ENCODE measurements at regions not wholly inside any gene's neighbourhood (a gene's known extent, or its start where the extent isn't known, plus 50 kb on each side); places are given as distances from the start of the nearest gene placed in this dataset.

DNA sequence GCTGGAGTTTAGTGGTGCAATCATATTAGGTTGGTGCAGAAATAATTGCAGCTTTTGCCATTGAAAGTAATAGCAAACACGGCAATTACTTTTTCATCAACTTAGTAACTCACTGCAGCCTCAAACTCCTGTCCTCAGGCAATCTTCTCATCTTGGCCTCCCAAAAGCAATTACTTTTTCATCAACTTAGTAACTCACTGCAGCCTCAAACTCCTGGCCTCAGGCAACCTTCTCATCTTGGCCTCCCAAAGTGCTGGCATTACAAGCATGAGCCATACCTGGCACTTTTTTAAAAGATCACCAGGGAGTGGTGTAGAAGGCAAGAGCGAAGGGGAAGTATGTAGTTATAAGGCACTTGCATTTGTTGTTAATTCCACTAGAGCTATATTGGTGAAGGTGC lies 491.1 kb upstream of the ADGRL3 start:
- H3K9me3 ChIP-seq (replicated peaks; ENCODE audit: control insufficient read depth, insufficient read depth, low read length): no peaks in the 10 kb centered on the region
- FAIRE-seq (no peak), DNase-seq (ENCODE audit: low read depth, low spot score) (no peak), ATAC-seq (no peak)
- H3K36me3 ChIP-seq (ENCODE audit: control insufficient read depth in 2 of 2, insufficient read depth in 2 of 2, low read length in 1 of 2): no peaks in the 10 kb centered on the region
- H3K27ac ChIP-seq (ENCODE audit: control insufficient read depth, insufficient read depth): no peak overlapping the region
- no peaks in the 10 kb centered on the region for H4K20me1 ChIP-seq (ENCODE audit: control insufficient read depth, insufficient read depth)
- H2AFZ ChIP-seq (ENCODE audit: control insufficient read depth, low read depth, low read length): no peak overlapping the region
- H3K27me3 ChIP-seq (replicated peaks in 1 of 2; ENCODE audit: control insufficient read depth in 2 of 2, insufficient read depth in 2 of 2, low read length in 1 of 2): no peaks in the 10 kb centered on the region
- no TSS peak for BruUV-seq (replicated peaks)
- ChIA-PET CTCF (no interaction called here), SMC1A (ENCODE audit: uncharacterized antibody, unreplicated experiment) (no interaction called here), POLR2A (no interaction called here), RAD21 (ENCODE audit: unreplicated experiment) (no interaction called here)
- H3K79me2 ChIP-seq (ENCODE audit: control insufficient read depth, insufficient read depth, low read length): no peaks in the 10 kb centered on the region
- H3K9ac ChIP-seq (ENCODE audit: control insufficient read depth, insufficient read depth, low read length): no peak overlapping the region
- WGBS (ENCODE audit: insufficient coverage, insufficient replicate concordance, low lambda C conversion rate, missing lambda C conversion rate): 0% methylated on average over 2 of the region's 2 CpGs
- H3K4me2 ChIP-seq (ENCODE audit: control insufficient read depth, insufficient read depth): no peak overlapping the region
- TF ChIP-seq, protein P1, sequence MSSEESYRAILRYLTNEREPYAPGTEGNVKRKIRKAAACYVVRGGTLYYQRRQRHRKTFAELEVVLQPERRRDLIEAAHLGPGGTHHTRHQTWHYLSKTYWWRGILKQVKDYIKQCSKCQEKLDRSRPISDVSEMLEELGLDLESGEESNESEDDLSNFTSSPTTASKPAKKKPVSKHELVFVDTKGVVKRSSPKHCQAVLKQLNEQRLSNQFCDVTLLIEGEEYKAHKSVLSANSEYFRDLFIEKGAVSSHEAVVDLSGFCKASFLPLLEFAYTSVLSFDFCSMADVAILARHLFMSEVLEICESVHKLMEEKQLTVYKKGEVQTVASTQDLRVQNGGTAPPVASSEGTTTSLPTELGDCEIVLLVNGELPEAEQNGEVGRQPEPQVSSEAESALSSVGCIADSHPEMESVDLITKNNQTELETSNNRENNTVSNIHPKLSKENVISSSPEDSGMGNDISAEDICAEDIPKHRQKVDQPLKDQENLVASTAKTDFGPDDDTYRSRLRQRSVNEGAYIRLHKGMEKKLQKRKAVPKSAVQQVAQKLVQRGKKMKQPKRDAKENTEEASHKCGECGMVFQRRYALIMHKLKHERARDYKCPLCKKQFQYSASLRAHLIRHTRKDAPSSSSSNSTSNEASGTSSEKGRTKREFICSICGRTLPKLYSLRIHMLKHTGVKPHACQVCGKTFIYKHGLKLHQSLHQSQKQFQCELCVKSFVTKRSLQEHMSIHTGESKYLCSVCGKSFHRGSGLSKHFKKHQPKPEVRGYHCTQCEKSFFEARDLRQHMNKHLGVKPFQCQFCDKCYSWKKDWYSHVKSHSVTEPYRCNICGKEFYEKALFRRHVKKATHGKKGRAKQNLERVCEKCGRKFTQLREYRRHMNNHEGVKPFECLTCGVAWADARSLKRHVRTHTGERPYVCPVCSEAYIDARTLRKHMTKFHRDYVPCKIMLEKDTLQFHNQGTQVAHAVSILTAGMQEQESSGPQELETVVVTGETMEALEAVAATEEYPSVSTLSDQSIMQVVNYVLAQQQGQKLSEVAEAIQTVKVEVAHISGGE (CRISPR knock-in tag; IDR thresholded peaks at IDR 0.05): no peak
- no peak for TF ChIP-seq EP300 (IDR thresholded peaks at IDR 0.05; ENCODE audit: borderline replicate concordance in 1 of 2, control insufficient read depth in 1 of 2, low read depth in 2 of 2, low read length in 2 of 2)
- TF ChIP-seq, protein P2, sequence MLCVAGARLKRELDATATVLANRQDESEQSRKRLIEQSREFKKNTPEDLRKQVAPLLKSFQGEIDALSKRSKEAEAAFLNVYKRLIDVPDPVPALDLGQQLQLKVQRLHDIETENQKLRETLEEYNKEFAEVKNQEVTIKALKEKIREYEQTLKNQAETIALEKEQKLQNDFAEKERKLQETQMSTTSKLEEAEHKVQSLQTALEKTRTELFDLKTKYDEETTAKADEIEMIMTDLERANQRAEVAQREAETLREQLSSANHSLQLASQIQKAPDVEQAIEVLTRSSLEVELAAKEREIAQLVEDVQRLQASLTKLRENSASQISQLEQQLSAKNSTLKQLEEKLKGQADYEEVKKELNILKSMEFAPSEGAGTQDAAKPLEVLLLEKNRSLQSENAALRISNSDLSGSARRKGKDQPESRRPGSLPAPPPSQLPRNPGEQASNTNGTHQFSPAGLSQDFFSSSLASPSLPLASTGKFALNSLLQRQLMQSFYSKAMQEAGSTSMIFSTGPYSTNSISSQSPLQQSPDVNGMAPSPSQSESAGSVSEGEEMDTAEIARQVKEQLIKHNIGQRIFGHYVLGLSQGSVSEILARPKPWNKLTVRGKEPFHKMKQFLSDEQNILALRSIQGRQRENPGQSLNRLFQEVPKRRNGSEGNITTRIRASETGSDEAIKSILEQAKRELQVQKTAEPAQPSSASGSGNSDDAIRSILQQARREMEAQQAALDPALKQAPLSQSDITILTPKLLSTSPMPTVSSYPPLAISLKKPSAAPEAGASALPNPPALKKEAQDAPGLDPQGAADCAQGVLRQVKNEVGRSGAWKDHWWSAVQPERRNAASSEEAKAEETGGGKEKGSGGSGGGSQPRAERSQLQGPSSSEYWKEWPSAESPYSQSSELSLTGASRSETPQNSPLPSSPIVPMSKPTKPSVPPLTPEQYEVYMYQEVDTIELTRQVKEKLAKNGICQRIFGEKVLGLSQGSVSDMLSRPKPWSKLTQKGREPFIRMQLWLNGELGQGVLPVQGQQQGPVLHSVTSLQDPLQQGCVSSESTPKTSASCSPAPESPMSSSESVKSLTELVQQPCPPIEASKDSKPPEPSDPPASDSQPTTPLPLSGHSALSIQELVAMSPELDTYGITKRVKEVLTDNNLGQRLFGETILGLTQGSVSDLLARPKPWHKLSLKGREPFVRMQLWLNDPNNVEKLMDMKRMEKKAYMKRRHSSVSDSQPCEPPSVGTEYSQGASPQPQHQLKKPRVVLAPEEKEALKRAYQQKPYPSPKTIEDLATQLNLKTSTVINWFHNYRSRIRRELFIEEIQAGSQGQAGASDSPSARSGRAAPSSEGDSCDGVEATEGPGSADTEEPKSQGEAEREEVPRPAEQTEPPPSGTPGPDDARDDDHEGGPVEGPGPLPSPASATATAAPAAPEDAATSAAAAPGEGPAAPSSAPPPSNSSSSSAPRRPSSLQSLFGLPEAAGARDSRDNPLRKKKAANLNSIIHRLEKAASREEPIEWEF (IDR thresholded peaks at IDR 0.05; ENCODE audit: insufficient replicate concordance, low read depth, low read length): no peak
- TF ChIP-seq RUNX3 (IDR thresholded peaks at IDR 0.05; ENCODE audit: low read length): no peak
- TF ChIP-seq HDAC6 (IDR thresholded peaks at IDR 0.05; ENCODE audit: unreplicated experiment): no peak
- TF ChIP-seq NFXL1 (IDR thresholded peaks at IDR 0.05; ENCODE audit: borderline replicate concordance): no peak
- no peak for TF ChIP-seq SIN3A (IDR thresholded peaks at IDR 0.05; ENCODE audit: low read depth, low read length)
- no peak for TF ChIP-seq ASH2L (IDR thresholded peaks at IDR 0.05; ENCODE audit: borderline replicate concordance, low read depth)
- no peak for TF ChIP-seq LARP7 (IDR thresholded peaks at IDR 0.05)
- no peak for TF ChIP-seq BCL11A (IDR thresholded peaks at IDR 0.05; ENCODE audit: low read depth, low read length)
- TF ChIP-seq, protein P3, sequence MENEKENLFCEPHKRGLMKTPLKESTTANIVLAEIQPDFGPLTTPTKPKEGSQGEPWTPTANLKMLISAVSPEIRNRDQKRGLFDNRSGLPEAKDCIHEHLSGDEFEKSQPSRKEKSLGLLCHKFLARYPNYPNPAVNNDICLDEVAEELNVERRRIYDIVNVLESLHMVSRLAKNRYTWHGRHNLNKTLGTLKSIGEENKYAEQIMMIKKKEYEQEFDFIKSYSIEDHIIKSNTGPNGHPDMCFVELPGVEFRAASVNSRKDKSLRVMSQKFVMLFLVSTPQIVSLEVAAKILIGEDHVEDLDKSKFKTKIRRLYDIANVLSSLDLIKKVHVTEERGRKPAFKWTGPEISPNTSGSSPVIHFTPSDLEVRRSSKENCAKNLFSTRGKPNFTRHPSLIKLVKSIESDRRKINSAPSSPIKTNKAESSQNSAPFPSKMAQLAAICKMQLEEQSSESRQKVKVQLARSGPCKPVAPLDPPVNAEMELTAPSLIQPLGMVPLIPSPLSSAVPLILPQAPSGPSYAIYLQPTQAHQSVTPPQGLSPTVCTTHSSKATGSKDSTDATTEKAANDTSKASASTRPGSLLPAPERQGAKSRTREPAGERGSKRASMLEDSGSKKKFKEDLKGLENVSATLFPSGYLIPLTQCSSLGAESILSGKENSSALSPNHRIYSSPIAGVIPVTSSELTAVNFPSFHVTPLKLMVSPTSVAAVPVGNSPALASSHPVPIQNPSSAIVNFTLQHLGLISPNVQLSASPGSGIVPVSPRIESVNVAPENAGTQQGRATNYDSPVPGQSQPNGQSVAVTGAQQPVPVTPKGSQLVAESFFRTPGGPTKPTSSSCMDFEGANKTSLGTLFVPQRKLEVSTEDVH (IDR thresholded peaks at IDR 0.05; ENCODE audit: low read depth, partially characterized antibody): no peak
- TF ChIP-seq ZNF24 (IDR thresholded peaks at IDR 0.05): no peak
- TF ChIP-seq SMC3 (IDR thresholded peaks at IDR 0.05; ENCODE audit: borderline replicate concordance, low read length): no peak
- no peak for TF ChIP-seq EZH2 (IDR thresholded peaks at IDR 0.05; ENCODE audit: borderline replicate concordance, control insufficient read depth, low read depth, low read length)
- no peak for TF ChIP-seq ZSCAN29 (IDR thresholded peaks at IDR 0.05)
- in situ Hi-C loops (cut with MboI) (no loop called here), intact Hi-C loops (cut with micrococcal nuclease; ENCODE audit: unreplicated experiment) (no loop called here)
- no peaks in the 10 kb centered on the region for H3K4me1 ChIP-seq (ENCODE audit: control insufficient read depth, insufficient read depth, low read length)
- no peak overlapping the region for H3K4me3 ChIP-seq

Data from GM12878 (cell line).